HG03097 (cell line): ENCODE measurements at regions not wholly inside any gene's neighbourhood (a gene's known extent, or its start where the extent isn't known, plus 50 kb on each side); places are given as distances from the start of the nearest gene placed in this dataset.
"Not testable (repeated sequence)": the region's sequence is repeated elsewhere in the genome, so short reads cannot be mapped to it uniquely, and the experiment has no call there.

Source experiments
- ATAC-seq: cut with Tn5 transposase; IDR thresholded peaks from one replicate; pipeline ENCODE4 v1.9.1; 2021; ENCODE audit not compliant: unreplicated experiment, low FRiP score

DNA sequence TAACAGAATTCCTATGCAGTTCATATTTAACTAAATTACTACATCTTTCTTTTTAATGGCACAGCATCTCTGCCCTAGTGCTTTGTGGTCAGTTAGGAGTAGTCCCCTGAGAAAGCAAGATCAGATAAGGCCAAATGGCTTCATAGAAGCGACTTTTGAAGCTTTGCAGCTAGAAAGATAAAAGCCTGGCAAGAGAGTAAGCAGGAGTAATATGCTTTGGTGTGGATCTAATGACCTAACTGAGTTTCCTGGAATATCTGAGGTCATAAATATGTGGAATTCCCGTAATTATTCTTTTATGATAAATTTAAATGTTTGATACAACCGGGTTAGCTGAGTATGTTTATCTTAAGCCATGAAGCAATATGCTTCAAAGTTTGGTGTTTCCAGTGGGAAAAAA lies 374.9 kb upstream of the LRRC3B start:
- no peak for ATAC-seq

- ATAC-seq = no peak
These were observed 370.6 kb upstream of the LRRC3B start for GRCh38 chr3:26252001-26252400.

DNA sequence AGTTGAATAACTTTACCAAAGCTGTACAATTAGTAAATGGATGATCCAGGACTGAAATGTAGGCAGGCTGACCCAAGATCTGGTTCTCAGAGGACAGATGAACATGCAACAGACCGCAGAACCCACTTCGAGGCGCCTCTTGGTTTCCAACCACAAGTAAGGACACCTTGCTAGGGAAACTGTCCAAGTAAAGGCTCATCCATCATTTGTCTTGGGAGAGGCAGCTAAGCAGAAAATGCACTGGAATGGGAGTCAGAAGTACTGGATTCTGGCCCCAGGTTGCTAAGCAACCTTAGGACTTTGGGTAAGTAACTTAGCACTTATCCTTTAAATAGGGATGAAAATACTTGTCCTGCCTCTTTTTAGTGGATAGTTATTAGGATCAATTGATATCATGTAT lies 366.3 kb upstream of the LRRC3B start:
- no peak for ATAC-seq

DNA sequence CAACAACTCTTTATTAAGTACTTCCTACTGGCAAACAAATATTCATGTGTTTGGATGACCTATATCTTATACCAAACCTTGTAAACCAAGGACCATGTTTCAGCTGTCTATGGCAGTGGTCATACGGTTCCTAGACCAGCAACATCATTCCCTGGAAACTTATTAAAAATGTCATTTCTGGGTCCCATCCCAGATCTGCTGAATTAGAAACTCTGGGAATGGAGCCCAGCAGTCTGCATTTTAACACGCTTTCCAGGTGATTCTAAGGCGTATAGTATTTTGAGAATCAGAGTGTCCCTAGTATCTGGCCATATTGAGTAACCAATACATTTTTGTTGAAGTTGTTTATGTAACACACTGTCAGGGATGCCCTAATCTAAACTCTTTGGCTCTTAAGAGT lies 363.4 kb upstream of the LRRC3B start:
- no peak for ATAC-seq

DNA sequence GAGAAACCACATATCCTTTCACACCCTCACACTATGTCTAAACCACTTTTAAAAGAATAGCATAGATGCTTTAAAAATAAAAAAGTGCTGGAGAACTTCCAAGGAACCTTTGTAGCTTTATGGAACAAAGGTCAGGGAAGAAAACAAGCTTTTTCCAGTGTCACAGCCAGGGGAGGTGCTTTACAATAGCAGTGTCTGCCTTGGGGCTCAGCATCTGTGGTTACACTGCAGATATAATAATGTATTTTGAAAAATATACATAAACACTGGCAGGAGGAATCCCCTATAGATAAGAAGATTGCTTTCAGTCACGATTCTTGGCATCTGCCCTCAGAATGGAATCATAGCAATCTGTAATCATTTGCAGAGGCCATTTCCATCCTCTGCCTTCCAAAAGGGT lies 362.4 kb upstream of the LRRC3B start:
- no peak for ATAC-seq

- no peak for ATAC-seq
These were observed 357.9 kb upstream of the LRRC3B start for GRCh38 chr3:26264708-26265107.

DNA sequence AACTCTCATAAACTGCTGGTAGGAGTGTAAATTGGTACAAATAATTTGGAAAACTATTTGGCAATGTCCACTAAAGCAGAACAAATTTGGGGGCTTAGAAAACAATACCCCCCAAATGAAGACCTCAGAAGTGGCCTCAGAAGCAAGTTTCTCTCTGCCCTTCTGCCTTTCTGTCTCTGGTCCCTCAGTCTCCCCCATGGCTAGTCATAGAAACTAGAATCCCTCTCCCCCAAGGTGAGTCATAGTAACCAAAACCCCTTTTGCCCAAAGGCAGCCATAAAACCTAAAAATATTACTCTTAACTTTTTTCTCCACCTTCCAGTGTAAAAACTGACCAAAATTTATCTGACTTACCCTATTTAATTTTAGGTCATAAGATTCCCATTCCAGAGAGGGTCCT lies 350.7 kb upstream of the LRRC3B start:
- no peak for ATAC-seq

DNA sequence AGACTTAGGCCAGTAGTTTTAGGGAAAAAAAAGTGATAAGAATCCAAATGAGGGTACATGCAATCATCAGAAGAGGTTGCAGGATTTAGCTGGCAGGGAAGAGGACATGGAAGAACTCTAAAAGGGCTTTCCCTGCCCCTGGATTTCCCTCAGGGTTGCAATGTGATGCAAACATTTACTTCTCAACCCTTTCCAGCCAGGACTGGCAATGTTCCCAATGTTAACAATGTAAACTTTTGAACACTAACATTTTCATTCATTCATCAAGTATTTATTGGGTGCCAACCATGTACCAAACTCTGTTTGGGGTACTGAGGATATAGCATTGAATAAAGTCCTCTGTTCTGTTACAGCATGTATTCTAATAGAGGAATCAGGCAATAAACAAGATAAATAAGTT lies 349.4 kb upstream of the LRRC3B start:
- no peak for ATAC-seq

DNA sequence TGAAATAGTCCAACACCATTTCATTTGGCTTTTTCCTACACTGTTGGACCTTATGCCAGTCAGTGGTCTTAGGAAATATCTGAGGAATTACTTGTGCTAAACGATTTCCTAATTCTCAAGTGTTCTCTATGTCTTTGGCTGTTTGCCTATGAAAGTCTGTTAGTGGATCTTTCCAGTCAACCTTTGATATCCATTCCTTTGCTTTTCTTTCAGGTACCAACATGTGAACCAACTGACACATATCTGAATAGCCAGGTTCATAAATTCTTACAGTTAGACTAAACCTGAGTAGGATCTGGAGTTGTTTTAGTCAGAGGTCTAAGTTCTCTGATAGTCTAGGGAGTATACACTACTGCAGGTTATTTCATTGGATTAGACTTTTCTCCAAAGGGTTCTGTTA lies 343.5 kb upstream of the LRRC3B start:
- ATAC-seq = no peak

- no peak for ATAC-seq
These were observed 342.1 kb upstream of the LRRC3B start for GRCh38 chr3:26280517-26280916.

- ATAC-seq = no peak
These were observed 341.1 kb upstream of the LRRC3B start for GRCh38 chr3:26281284-26281985.

DNA sequence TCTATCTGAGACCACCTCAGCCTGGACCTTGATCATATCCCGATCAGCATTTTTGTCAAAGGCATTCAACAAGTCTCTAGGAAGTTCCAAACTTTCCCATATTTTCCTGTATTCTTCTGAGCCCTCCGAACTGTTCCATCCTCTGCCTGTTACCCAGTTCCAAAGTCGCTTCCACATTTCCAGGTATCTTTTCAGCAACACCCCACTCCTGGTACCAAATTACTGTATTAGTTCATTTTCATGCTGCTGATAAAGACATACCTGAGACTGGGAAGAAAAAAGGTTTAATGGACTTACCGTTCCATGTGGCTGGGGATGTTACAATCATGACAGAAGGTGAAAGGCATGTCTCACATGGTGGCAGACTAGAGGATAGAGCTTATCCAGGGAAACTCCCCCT lies 338.1 kb upstream of the LRRC3B start:
- not testable (repeated sequence) for ATAC-seq

- no peak for ATAC-seq
These were observed 330.7 kb upstream of the LRRC3B start for GRCh38 chr3:26291840-26292239.

DNA sequence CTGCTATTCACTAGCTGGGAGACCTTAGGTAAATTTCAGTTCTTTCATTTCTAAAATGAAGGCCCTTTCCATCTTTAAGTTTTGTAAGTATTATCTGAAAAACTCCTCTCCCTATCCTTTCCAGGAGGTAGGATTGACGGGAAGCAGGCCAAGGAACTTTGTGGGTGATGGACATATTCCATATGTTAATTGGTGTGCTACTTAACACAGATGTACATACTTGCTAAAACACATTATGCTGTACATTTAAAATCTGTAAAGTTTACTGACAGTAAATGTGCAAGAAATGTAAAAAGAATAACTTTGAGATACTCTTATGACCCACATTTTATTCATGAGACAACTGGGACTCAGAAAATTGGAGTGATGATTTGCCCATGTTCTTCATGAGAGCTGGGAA lies 329.8 kb upstream of the LRRC3B start:
- ATAC-seq = no peak

DNA sequence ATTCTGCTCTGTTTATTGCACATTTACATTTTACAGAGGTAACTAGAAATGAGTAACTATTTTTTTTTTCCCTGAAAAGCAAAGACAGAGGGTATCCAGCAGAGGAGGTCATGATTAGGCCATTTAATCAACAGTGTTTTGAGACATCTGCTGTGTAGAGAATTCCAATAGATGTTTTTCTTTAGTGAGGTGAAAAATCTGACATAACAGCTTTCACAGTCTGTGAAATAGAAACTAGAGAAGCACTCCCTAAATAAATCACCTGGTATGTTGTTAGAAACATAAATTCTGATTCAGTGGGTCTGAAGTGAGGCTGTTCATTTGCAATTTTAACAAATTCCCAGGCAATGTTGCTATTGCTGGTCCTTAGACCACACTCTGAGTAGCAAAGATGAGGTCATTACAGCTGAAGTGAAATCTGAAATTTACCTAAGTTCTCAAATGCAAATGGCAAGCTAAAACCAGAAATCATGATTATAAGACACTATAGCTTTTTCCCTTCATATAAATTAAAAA lies 329.2 kb upstream of the LRRC3B start:
- no peak for ATAC-seq

DNA sequence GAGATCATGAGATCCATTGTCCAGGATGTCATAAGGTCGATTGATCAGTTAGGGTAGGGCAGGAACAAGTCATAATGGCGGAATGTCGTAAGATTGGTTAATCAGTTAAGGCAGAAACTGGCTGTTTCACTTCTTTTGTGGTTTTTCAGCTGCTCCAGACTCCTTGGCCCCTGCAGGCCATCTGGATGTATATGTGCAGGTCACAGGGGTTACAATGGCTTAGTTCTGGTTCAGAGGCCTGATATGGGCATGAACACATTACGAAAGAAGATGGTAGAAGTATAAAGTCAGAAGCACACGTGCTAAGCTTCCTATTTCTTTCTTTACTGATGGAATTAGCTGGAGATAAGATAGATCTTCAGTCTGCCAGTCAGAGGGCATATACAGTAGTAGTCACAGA lies 315.4 kb upstream of the LRRC3B start:
- no peak for ATAC-seq

GRCh38 chr3:26307787-26308186 lies 314.8 kb upstream of the LRRC3B start:
- ATAC-seq = no peak

GRCh38 chr3:26308454-26308853 lies 314.1 kb upstream of the LRRC3B start:
- ATAC-seq = no peak

GRCh38 chr3:26309536-26309935 lies 313.0 kb upstream of the LRRC3B start:
- ATAC-seq = not testable (repeated sequence)

DNA sequence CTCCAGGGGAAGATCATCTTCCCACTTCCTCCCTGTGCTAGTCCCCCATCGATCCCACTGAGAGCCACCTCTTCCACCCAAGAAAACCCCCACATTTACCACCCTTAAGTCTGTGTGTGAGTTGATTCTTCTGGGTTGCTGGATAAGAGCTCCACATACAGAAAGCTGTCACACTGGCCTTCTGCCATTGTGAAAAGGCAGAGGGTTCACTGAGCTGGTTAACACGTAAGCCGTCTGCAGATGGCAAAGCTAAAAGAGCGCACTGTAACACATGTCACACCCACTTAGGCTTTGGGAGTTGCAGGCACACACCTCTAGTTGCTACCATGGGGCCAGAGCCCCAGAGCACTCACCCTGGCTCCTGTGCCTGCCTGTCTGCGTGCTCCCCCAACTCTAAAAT lies 309.8 kb upstream of the LRRC3B start:
- no peak for ATAC-seq

DNA sequence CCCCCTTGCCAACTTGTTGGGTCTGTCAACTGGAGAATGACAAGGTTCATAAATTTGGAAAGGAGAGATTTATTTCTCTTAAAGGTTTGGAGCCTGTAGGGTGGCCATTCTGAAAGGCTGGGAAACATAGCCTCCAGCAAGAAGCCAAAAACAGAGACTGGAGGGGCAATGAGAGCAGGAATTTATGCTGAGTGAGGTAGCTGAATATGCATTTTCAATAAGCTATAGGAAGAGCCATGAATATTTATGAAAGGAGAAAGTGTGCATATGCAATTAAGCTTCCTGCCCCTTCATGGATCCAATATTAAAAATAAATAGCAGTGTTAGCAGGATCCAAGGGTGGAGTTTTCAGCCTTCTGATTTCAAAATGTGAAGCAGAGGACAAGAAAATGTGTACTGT lies 306.1 kb upstream of the LRRC3B start:
- no peak for ATAC-seq

DNA sequence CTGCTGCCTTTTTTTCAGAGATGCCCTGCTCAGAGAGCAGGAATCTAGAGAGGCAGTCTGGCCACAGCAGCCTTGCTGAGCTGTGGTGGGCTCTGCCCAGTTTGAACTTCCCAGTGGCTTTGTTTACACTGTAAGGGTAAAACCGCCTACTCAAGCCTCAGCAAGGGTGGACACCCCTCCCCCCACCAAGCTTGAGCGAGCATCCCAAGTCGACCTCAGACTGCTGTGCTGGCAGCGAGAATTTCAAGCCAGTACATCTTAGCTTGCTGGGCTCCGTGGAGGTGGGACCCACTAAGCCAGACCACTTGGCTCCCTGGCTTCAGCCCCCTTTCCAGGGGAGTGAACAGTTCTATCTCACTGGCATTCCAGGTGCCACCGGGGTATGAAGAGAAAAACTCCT lies 298.8 kb upstream of the LRRC3B start:
- ATAC-seq = not testable (repeated sequence)

GRCh38 chr3:26340001-26340400 lies 282.6 kb upstream of the LRRC3B start:
- no peak for ATAC-seq
